Stomach (tissue), 8 donors: ENCODE measurements at regions not wholly inside any gene's neighbourhood (a gene's known extent, or its start where the extent isn't known, plus 50 kb on each side); places are given as distances from the start of the nearest gene placed in this dataset.

Experiments used
- DNase-seq, 2 donors: peaks; one replicate each; pipeline versions ENCODE4 v3.0.0 to v3.0.0-alpha.2; 2013 to 2019
- H3K27ac ChIP-seq, 5 donors: fragments of 200-600 bp in 4 of 5; sonication (generic) in 4 of 5; one replicate each; pipeline ENCODE4 v1.5.1; 2013 to 2019; ENCODE audit warnings: mild to moderate bottlenecking in 1 of 5, moderate library complexity in 1 of 5
- H3K27me3 ChIP-seq, 3 donors: fragments of 200-600 bp; sonication (generic); one replicate each; pipeline ENCODE4 v1.5.1; 2017 to 2019; ENCODE audit warnings: mixed run types in 1 of 3
- H3K36me3 ChIP-seq, 4 donors: fragments of 200-600 bp; sonication (generic); 1 replicate in 3 of 4; 2 replicates in 1 of 4; pipeline ENCODE4 v1.5.1; 2016 to 2019
- H3K4me1 ChIP-seq, 4 donors: fragments of 200-600 bp; sonication (generic); one replicate each; pipeline ENCODE4 v1.5.1; 2016 to 2019
- H3K4me3 ChIP-seq, 4 donors: fragments of 200-600 bp; sonication (generic) in 3 of 4; one replicate each; pipeline ENCODE4 v1.5.1; 2016 to 2019; ENCODE audit warnings: mild to moderate bottlenecking in 1 of 4
- H3K9me3 ChIP-seq, 4 donors: fragments of 200-600 bp; sonication (generic); one replicate each; pipeline ENCODE4 v1.5.1; 2016 to 2019
- EP300 ChIP-seq: sonication (generic); formaldehyde crosslinking; IDR thresholded peaks from one replicate; pipeline ENCODE4 v1.6.1; 2017; ENCODE audit warnings: antibody characterized with exemption
- POLR2A ChIP-seq, 4 donors: fragments of 450-650 bp; IDR thresholded peaks; one replicate each; pipeline ENCODE4 v1.6.1; 2016; ENCODE audit warnings: antibody characterized with exemption in 4 of 4, control low read depth in 2 of 4, mild to moderate bottlenecking in 1 of 4, moderate library complexity in 1 of 4
- POLR2AphosphoS5 ChIP-seq, 3 donors: sonication (generic); formaldehyde crosslinking; IDR thresholded peaks; one replicate each; pipeline ENCODE4 v1.6.1; 2016; ENCODE audit warnings: antibody characterized with exemption in 3 of 3
- WGBS, 5 donors: extraction: QIAGEN DNeasy Blood & Tissue Kit in 3 of 5; methylation state at CpG; one replicate each; pipeline versions ENCODE4 v1.1.5 to v1.1.7; 2013 to 2018; 5-methylcytosine and 5-hydroxymethylcytosine counted together
- intact Hi-C: fragments of 100-400 bp; cut with DNase I; formaldehyde crosslinking; loops from one replicate; pipeline ENCODE4 v1.15.1; 2023; ENCODE audit warnings: low total_unique reads
- TF ChIP-seq, protein P1 (sequence below), 7 experiments: fragments of 450-650 bp in 4 of 7; fragments of 200-600 bp in 3 of 7; sonication (generic) in 3 of 7; IDR thresholded peaks; one replicate each; pipeline ENCODE4 v1.5.1; 2016 to 2019; ENCODE audit warnings: antibody characterized with exemption in 7 of 7, control low read depth in 2 of 7, mild to moderate bottlenecking in 1 of 7
- donor health status: healthy with polysubstance abuse.
- donor health status: Bipolar disorder and iron deficiency.
- donor health status: healthy.

DNA sequence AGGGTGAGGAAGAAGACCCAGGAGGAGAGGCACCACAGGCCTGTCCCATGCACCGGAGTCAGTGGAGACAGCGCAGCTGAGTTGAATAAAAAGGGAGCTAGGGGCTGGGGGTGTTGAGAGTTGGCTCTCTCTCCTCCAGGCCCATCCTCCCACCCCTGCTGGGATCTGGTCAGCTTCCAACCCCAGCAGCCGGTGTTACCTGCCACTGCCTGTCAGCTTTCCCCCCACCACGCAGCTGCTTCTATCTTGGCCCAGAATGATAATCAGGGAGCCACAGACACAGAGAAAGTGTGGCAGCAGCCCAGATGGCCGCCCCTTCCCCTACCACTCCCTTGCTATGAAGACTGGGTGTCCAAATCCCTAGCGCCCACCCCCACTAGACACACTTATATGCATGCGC, 120.6 kb upstream of the RPL38 start:
- no peak for TF ChIP-seq POLR2AphosphoS5 (IDR thresholded peaks at IDR 0.05)
- TF ChIP-seq, protein P1, sequence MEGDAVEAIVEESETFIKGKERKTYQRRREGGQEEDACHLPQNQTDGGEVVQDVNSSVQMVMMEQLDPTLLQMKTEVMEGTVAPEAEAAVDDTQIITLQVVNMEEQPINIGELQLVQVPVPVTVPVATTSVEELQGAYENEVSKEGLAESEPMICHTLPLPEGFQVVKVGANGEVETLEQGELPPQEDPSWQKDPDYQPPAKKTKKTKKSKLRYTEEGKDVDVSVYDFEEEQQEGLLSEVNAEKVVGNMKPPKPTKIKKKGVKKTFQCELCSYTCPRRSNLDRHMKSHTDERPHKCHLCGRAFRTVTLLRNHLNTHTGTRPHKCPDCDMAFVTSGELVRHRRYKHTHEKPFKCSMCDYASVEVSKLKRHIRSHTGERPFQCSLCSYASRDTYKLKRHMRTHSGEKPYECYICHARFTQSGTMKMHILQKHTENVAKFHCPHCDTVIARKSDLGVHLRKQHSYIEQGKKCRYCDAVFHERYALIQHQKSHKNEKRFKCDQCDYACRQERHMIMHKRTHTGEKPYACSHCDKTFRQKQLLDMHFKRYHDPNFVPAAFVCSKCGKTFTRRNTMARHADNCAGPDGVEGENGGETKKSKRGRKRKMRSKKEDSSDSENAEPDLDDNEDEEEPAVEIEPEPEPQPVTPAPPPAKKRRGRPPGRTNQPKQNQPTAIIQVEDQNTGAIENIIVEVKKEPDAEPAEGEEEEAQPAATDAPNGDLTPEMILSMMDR (IDR thresholded peaks at IDR 0.05): no peak
- TF ChIP-seq EP300: no peak
- TF ChIP-seq POLR2A (IDR thresholded peaks at IDR 0.05): no peak
- DNase-seq: no peak
- intact Hi-C loops: no loop called here
- no peaks in the 10 kb centered on the region for H3K36me3 ChIP-seq
- 63 to 74% (median 72%) methylated on average over 7 of the region's 7 CpGs for WGBS, 5 donors
- H3K27me3 ChIP-seq: peaks cover 6 to 60% (median 29%) of the 10 kb centered on the region in 3 donors
- peaks cover 0 to 14% (median 2%) of the 10 kb centered on the region in 4 donors for H3K9me3 ChIP-seq
- no peak overlapping the region for H3K27ac ChIP-seq
- no peak overlapping the region for H3K4me3 ChIP-seq
- no peaks in the 10 kb centered on the region for H3K4me1 ChIP-seq

DNA sequence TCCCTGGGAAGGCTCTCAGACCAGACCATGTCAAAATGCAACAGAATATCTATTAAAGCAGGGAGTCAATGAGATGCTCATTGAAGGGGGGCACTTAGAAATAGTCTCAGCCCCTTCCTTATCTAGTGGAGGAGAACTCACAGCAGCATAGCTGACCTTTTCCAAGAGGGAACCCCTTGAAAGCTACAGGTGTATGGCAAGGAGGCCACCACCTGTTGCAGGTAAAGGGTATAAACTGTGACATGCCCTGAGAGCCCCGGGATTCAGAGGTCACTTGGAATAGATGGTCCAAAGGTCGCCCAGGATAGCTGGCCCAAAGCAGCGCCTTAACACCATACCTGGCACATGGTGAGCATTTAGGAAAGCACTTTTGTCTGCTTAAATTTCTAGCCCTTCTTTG, 120.2 kb upstream of the RPL38 start:
- intact Hi-C loops: no loop called here
- TF ChIP-seq EP300: no peak
- no peak for TF ChIP-seq POLR2A (IDR thresholded peaks at IDR 0.05)
- TF ChIP-seq, protein P1 (IDR thresholded peaks at IDR 0.05): no peak
- no peak for TF ChIP-seq POLR2AphosphoS5 (IDR thresholded peaks at IDR 0.05)
- no peaks in the 10 kb centered on the region for H3K4me1 ChIP-seq
- H3K36me3 ChIP-seq: no peaks in the 10 kb centered on the region
- H3K4me3 ChIP-seq: no peak overlapping the region
- WGBS, 5 donors: 60 to 68% (median 65%) methylated on average over 3 of the region's 3 CpGs
- no peak overlapping the region for H3K27ac ChIP-seq
- no peak for DNase-seq
- H3K27me3 ChIP-seq: peaks cover 6 to 61% (median 29%) of the 10 kb centered on the region in 3 donors
- H3K9me3 ChIP-seq: peaks cover 0 to 14% (median 2%) of the 10 kb centered on the region in 4 donors

- 50 to 67% (median 53%) methylated on average over 2 to 3 of the region's 3 CpGs for WGBS, 5 donors
- peaks cover 0 to 18% (median 6%) of the 10 kb centered on the region in 4 donors for H3K9me3 ChIP-seq
- no peak overlapping the region for H3K4me3 ChIP-seq
- intact Hi-C loops: no loop called here
- TF ChIP-seq, protein P1 (IDR thresholded peaks at IDR 0.05): no peak
- no peak for TF ChIP-seq POLR2A (IDR thresholded peaks at IDR 0.05)
- no peak for TF ChIP-seq POLR2AphosphoS5 (IDR thresholded peaks at IDR 0.05)
- no peak for TF ChIP-seq EP300
- no peaks in the 10 kb centered on the region for H3K4me1 ChIP-seq
- no peaks in the 10 kb centered on the region for H3K36me3 ChIP-seq
- peaks cover 6 to 52% (median 19%) of the 10 kb centered on the region in 3 donors for H3K27me3 ChIP-seq
- DNase-seq: no peak
- H3K27ac ChIP-seq: no peak overlapping the region
These were observed 118.0 kb upstream of the RPL38 start for GRCh38 chr17:74085434-74085833.

DNA sequence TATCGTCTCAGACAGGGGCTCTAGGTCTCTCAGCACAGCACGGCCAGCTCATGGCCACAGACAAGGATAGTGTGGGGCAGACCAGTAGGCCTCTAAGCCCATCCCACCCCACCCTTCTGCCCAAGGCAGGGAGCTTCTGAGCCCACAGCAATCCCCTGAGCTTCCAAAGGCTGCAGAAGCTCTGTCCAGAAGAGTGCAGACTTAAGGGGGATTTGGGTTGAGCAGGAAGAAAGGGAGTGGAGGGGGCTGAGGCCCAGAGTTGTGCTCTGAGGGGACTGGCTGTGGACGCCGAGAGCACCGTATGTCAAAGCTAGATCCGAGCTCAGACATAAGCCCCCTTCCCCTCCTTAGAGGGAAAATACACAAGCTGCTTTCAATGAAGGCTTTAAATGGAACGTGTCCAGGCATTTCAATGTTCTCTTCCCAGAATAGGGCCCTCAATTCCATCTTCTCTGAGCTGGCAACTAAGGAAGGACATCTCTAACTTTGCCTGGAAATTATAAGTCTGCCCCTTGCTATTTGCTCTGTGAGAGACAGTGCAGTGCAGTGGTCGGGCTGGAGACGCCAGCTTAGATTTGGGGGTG, 116.4 kb upstream of the RPL38 start:
- WGBS, 5 donors: 50 to 69% (median 60%) methylated on average over 9 of the region's 9 CpGs

More for the DNA sequence above, 116.4 kb upstream of the RPL38 start:
- TF ChIP-seq, protein P1 (IDR thresholded peaks at IDR 0.05): no peak
- TF ChIP-seq POLR2AphosphoS5 (IDR thresholded peaks at IDR 0.05): no peak
- TF ChIP-seq POLR2A (IDR thresholded peaks at IDR 0.05): no peak
- no peak for TF ChIP-seq EP300
- Histone ChIP-seq H3K36me3 (no peaks in the 10 kb centered on the region), H3K9me3 (peaks cover 0 to 34% (median 15%) of the 10 kb centered on the region in 4 donors), H3K4me3 (no peak overlapping the region), H3K27ac (no peak overlapping the region), H3K4me1 (no peaks in the 10 kb centered on the region), H3K27me3 (peaks cover 0 to 35% (median 3%) of the 10 kb centered on the region in 3 donors)
- no peak for DNase-seq
- intact Hi-C loops: no loop called here
